ENCODE measurements at regions not wholly inside any gene's neighbourhood (a gene's known extent, or its start where the extent isn't known, plus 50 kb on each side); places are given as distances from the start of the nearest gene placed in this dataset.
"Not testable (repeated sequence)": the region's sequence is repeated elsewhere in the genome, so short reads cannot be mapped to it uniquely, and the experiment has no call there.

- no peak for DNase-seq (ENCODE audit: low spot score)
These were observed 500.3 kb upstream of the CDH11 start for GRCh38 chr16:65622151-65622550.

GRCh38 chr16:65621640-65622039, 499.8 kb upstream of the CDH11 start:
- no peak for DNase-seq (ENCODE audit: low spot score)

GRCh38 chr16:65619606-65620005, 497.7 kb upstream of the CDH11 start:
- no peak for DNase-seq (ENCODE audit: low spot score)

- DNase-seq (ENCODE audit: low spot score) = no peak
These were observed 497.1 kb upstream of the CDH11 start for GRCh38 chr16:65618931-65619330.

GRCh38 chr16:65618333-65618732, 496.5 kb upstream of the CDH11 start:
- DNase-seq (ENCODE audit: low spot score) = no peak

GRCh38 chr16:65617421-65617820, 495.6 kb upstream of the CDH11 start:
- DNase-seq (ENCODE audit: low spot score) = no peak

- no peak for DNase-seq (ENCODE audit: low spot score)
These were observed 486.6 kb upstream of the CDH11 start for GRCh38 chr16:65608455-65608854.

GRCh38 chr16:65604771-65605170, 482.9 kb upstream of the CDH11 start:
- no peak for DNase-seq (ENCODE audit: low spot score)

- no peak for DNase-seq (ENCODE audit: low spot score)
These were observed 479.9 kb upstream of the CDH11 start for GRCh38 chr16:65601781-65602180.

- DNase-seq (ENCODE audit: low spot score) = no peak
These were observed 478.8 kb upstream of the CDH11 start for GRCh38 chr16:65600629-65601028.

- no peak for DNase-seq (ENCODE audit: low spot score)
These were observed 478.2 kb upstream of the CDH11 start for GRCh38 chr16:65600046-65600445.

- no peak for DNase-seq (ENCODE audit: low spot score)
These were observed 476.8 kb upstream of the CDH11 start for GRCh38 chr16:65598621-65599020.

GRCh38 chr16:65583498-65583897, 461.6 kb upstream of the CDH11 start:
- DNase-seq (ENCODE audit: low spot score) = no peak

- no peak for DNase-seq (ENCODE audit: low spot score)
These were observed 457.2 kb upstream of the CDH11 start for GRCh38 chr16:65579050-65579449.

GRCh38 chr16:65576631-65577030, 454.8 kb upstream of the CDH11 start:
- DNase-seq (ENCODE audit: low spot score) = no peak

- DNase-seq (ENCODE audit: low spot score) = no peak
These were observed 454.3 kb upstream of the CDH11 start for GRCh38 chr16:65576139-65576538.

GRCh38 chr16:65574326-65574966, 452.6 kb upstream of the CDH11 start:
- no peak for DNase-seq (ENCODE audit: low spot score)

- peak; percentile 75 for DNase-seq (ENCODE audit: low spot score)
These were observed 450.3 kb upstream of the CDH11 start for GRCh38 chr16:65572156-65572555.

GRCh38 chr16:65570261-65570660, 448.4 kb upstream of the CDH11 start:
- no peak for DNase-seq (ENCODE audit: low spot score)

GRCh38 chr16:65559846-65560245, 438.0 kb upstream of the CDH11 start:
- no peak for DNase-seq (ENCODE audit: low spot score)

GRCh38 chr16:65549689-65550088, 427.8 kb upstream of the CDH11 start:
- not testable (repeated sequence) for DNase-seq (ENCODE audit: low spot score)

GRCh38 chr16:65548470-65548869, 426.6 kb upstream of the CDH11 start:
- DNase-seq (ENCODE audit: low spot score) = no peak

- DNase-seq (ENCODE audit: low spot score) = peak; percentile 62
These were observed 426.0 kb upstream of the CDH11 start for GRCh38 chr16:65547772-65548446.

- DNase-seq (ENCODE audit: low spot score) = no peak
These were observed 424.5 kb upstream of the CDH11 start for GRCh38 chr16:65546353-65546791.

Data from hepatic stellate cell (primary cell).